RWPE2 (cell line): ENCODE measurements at regions not wholly inside any gene's neighbourhood (a gene's known extent, or its start where the extent isn't known, plus 50 kb on each side); places are given as distances from the start of the nearest gene placed in this dataset.
A peak's percentile ranks its signal among the peaks of the same experiment; 100 is the strongest.

Source experiments
- ATAC-seq: fragments of 200-7000 bp; cut with Tn5 transposase; 3 replicates; pipeline ENCODE4 v1.9.1; 2021; ENCODE audit warnings: low read depth
- DNase-seq: peaks from one replicate; pipeline ENCODE4 v3.0.0-alpha.2; 2020; ENCODE audit warnings: low spot score
- H3K27ac ChIP-seq: fragments of 450-650 bp; 2 replicates; pipeline ENCODE4 v1.5.1; 2017; ENCODE audit warnings: mild to moderate bottlenecking; ENCODE audit not compliant: poor library complexity, severe bottlenecking
- H3K27me3 ChIP-seq: fragments of 250-450 bp; sonication (Bioruptor Pico); 2 replicates; pipeline ENCODE4 v1.5.1; 2021; ENCODE audit warnings: mild to moderate bottlenecking, moderate library complexity; ENCODE audit not compliant: insufficient read depth, poor library complexity, severe bottlenecking
- H3K36me3 ChIP-seq: fragments of 250-450 bp; sonication (Bioruptor Pico); 2 replicates; pipeline ENCODE4 v1.5.1; 2020; ENCODE audit warnings: low read depth, mild to moderate bottlenecking, moderate library complexity
- H3K4me1 ChIP-seq: fragments of 250-450 bp; sonication (Bioruptor Pico); 2 replicates; pipeline ENCODE4 v1.5.1; 2021; ENCODE audit warnings: mild to moderate bottlenecking, moderate library complexity; ENCODE audit not compliant: insufficient read depth, poor library complexity, severe bottlenecking
- H3K4me3 ChIP-seq: fragments of 250-450 bp; sonication (Bioruptor Pico); 2 replicates; pipeline ENCODE4 v1.5.1; 2021; ENCODE audit warnings: mild to moderate bottlenecking, moderate library complexity; ENCODE audit not compliant: severe bottlenecking
- H3K9me3 ChIP-seq: fragments of 250-450 bp; sonication (Bioruptor Pico); 2 replicates; pipeline ENCODE4 v1.5.1; 2021; ENCODE audit warnings: mild to moderate bottlenecking, moderate library complexity; ENCODE audit not compliant: severe bottlenecking
- CTCF ChIP-seq: fragments of 450-650 bp; IDR thresholded peaks from one replicate; pipeline ENCODE4 v1.5.1; 2017; ENCODE audit warnings: mild to moderate bottlenecking, moderate library complexity; ENCODE audit not compliant: poor library complexity, severe bottlenecking

GRCh38 chr4:176608346-176608745 lies 184.4 kb downstream of the VEGFC start:
- DNase-seq: no peak
- TF ChIP-seq CTCF: no peak
- Histone ChIP-seq H3K27me3 (no peaks in the 10 kb centered on the region), H3K9me3 (no peaks in the 10 kb centered on the region), H3K27ac (no peak overlapping the region), H3K36me3 (no peaks in the 10 kb centered on the region), H3K4me3 (no peak overlapping the region), H3K4me1 (no peaks in the 10 kb centered on the region)
- no peak for ATAC-seq

- no peak for ATAC-seq
- no peaks in the 10 kb centered on the region for H3K36me3 ChIP-seq
- no peak overlapping the region for H3K4me3 ChIP-seq
- H3K27me3 ChIP-seq: no peaks in the 10 kb centered on the region
- H3K4me1 ChIP-seq: no peaks in the 10 kb centered on the region
- no peak for DNase-seq
- H3K27ac ChIP-seq: no peak overlapping the region
- H3K9me3 ChIP-seq: no peaks in the 10 kb centered on the region
- no peak for TF ChIP-seq CTCF
These were observed 182.1 kb downstream of the VEGFC start for GRCh38 chr4:176610594-176610993.

- TF ChIP-seq CTCF: no peak
- H3K27ac ChIP-seq: no peak overlapping the region
- no peak for ATAC-seq
These were observed 181.3 kb downstream of the VEGFC start for GRCh38 chr4:176611381-176611780.

GRCh38 chr4:176611951-176612350 lies 180.8 kb downstream of the VEGFC start:
- H3K36me3 ChIP-seq: no peaks in the 10 kb centered on the region
- ATAC-seq: no peak
- H3K27me3 ChIP-seq: no peaks in the 10 kb centered on the region
- H3K9me3 ChIP-seq: no peaks in the 10 kb centered on the region
- no peak overlapping the region for H3K27ac ChIP-seq
- H3K4me3 ChIP-seq: no peak overlapping the region
- no peak for TF ChIP-seq CTCF
- DNase-seq: no peak
- H3K4me1 ChIP-seq: no peaks in the 10 kb centered on the region

More at GRCh38 chr4:176611381-176611780, 181.3 kb downstream of the VEGFC start:
- no peak for DNase-seq
- H3K4me1 ChIP-seq: no peaks in the 10 kb centered on the region
- no peaks in the 10 kb centered on the region for H3K36me3 ChIP-seq
- no peaks in the 10 kb centered on the region for H3K27me3 ChIP-seq
- no peaks in the 10 kb centered on the region for H3K9me3 ChIP-seq
- H3K4me3 ChIP-seq: no peak overlapping the region

GRCh38 chr4:176614793-176615192 lies 177.9 kb downstream of the VEGFC start:
- DNase-seq (no peak), ATAC-seq (peak; percentile 64; the same call in 1 of the 3 replicates)
- Histone ChIP-seq H3K9me3 (no peaks in the 10 kb centered on the region), H3K27me3 (no peaks in the 10 kb centered on the region), H3K4me1 (no peaks in the 10 kb centered on the region), H3K27ac (no peak overlapping the region), H3K4me3 (no peak overlapping the region), H3K36me3 (no peaks in the 10 kb centered on the region)
- TF ChIP-seq CTCF: no peak
